DMS114 treated with DMSO at 0.1 percent for 48 hours (cell line): ENCODE measurements at regions not wholly inside any gene's neighbourhood (a gene's known extent, or its start where the extent isn't known, plus 50 kb on each side); places are given as distances from the start of the nearest gene placed in this dataset.
"Not testable (repeated sequence)": the region's sequence is repeated elsewhere in the genome, so short reads cannot be mapped to it uniquely, and the experiment has no call there.

Experiments
- DNase-seq: peaks from one replicate; lab custom pipeline; 2025; ENCODE audit not compliant: unreplicated experiment; lab: John Stamatoyannopoulos, UW

DNA sequence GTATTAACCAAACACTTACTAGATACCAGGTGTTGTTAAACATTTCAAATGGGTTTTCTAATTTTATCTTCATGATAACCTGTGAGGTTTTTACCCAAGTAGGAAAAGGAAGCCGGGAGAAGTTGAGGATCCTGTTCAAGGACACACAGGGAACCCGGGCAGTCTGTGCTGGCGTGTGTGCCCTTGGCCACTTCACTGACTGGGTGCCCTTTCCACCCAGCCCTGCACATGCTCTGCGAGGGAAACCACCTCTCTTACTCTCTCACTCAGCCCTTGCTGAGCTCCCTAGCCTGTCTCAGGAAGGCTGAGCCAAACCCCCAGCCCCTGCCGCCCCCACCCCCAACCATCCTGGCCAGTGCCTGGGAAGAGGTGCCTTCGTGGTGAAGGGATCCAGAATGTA lies 51.8 kb downstream of the TEX44 start:
- no peak for DNase-seq

DNA sequence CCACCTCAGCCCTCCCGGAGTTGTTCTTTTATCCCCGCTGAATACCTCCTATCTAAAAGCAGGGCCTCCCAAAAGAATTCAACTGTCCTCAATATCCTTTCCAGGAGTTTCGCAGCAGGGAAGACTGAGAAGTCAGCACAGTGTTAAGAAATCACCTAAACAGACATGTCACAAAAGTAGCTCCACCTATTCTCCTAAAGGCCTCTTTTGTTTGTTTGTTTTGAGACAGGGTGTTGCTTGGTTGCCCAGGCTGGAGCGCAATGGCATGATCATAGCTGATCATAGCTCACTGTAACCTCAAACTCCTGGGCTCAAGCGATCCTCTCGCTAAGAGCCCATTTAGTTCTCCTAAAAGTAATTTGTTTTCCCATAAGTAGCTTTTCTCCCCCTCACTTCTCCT lies 53.8 kb downstream of the TEX44 start:
- no peak for DNase-seq

DNA sequence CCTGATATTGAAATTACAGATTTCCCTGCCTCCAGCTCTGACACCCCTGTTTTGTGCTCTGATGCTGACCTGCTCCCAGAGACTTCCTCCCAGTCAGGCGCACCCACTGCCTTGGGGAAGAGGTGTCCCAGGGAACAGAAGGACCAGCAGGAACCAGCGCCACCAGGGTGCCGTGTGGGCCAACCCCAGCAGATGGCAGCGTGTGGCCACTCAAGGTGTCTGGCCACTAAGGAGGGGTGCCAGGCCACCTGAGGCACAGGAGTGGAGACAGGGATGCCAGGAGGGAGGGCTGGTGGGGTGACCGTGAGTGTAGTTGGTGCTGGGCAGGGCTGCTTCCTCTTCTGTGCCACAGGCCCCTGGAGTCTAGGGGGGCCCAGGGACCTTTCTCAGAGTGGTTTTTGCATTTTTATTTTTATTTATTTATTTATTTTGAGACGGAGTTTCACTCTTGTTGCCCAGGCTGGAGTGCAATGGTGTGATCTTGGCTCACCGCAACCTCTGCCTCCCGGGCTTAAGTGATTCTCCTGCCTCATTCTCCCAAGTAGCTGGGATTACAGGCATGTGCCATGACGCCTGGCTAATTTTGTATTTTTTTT lies 56.0 kb downstream of the TEX44 start:
- DNase-seq, result peak; percentile 18

DNA sequence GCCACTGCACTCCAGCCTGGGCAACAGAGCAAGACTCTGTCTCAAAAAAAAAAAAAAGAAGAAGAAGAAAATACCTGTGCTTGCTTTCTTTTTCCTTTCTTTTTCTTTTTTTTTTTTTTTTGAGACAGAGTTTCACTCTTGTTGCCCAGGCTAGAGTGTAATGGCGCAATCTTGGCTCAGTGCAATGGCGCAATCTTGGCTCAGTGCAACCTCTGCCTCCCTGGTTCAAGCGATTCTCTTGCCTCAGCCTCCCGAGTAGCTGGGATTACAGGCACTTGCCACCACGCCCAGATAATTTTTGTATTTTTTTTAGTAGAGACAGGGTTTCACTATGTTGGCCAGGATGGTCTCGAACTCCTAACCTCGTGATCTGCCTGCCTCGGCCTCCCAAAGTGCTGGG lies 56.8 kb upstream of the PTMA start:
- not testable (repeated sequence) for DNase-seq

DNA sequence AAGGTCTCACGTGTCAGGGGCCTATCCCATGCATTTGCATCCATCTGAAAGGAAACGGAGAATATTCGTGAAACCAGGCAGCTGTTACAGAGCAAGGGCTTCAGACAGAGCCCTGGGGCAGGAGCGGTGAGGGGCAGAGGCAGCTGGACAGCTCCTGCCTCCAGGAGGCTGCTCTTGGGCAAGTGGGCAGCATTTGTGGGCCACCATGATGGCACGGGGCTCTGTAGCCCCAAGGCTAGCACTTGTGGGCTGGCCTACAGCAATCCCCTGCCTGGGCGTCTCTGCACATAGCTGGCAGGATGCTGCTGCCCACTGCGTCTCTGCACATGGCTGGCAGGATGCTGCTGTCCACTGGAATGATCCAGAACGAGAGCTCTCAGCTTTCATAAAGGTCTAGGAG lies 52.8 kb upstream of the PTMA start:
- no peak for DNase-seq

DNA sequence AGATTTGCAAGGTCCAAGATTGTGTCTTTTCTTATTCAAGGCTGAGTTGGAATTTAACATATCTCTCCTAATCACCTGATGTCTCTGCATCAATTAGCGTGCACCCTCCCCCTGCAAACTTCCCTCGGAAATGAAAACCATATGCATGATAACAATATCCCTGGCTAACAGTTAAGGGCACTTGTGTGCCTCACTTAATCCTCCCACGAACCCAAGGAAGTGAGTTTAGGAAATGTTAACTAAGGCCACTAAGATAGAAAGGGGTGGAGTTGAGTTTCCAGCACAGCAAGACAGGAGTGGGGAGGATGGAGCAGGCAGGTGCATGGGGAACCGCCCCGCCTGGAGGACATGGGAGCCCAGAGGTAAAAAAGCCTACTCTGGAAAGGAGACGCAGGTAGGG lies 52.4 kb upstream of the PTMA start:
- no peak for DNase-seq
